K562 (cell line): ENCODE measurements at regions not wholly inside any gene's neighbourhood (a gene's known extent, or its start where the extent isn't known, plus 50 kb on each side); places are given as distances from the start of the nearest gene placed in this dataset.

ENCODE experiments used
- ATF7 ChIP-seq: fragments of 450-650 bp; IDR thresholded peaks from 2 replicates; pipeline ENCODE4 v1.7.1; 2014; ENCODE audit warnings: mild to moderate bottlenecking, moderate library complexity
- CCNT2 ChIP-seq: IDR thresholded peaks from 2 replicates; pipeline ENCODE4 v1.6.1; 2011; ENCODE audit warnings: borderline replicate concordance, low read depth, mild to moderate bottlenecking, moderate library complexity, mixed read lengths, low read length; ENCODE audit not compliant: insufficient read length; ENCODE audit errors: extremely low read depth
- HNRNPK ChIP-seq: fragments of 200-400 bp; formaldehyde crosslinking; IDR thresholded peaks from one replicate; pipeline ENCODE4 v1.6.1; 2018; ENCODE audit warnings: mild to moderate bottlenecking, low read depth, low read length; ENCODE audit not compliant: poor library complexity, severe bottlenecking
- SNRNP70 ChIP-seq: fragments of 200-400 bp; formaldehyde crosslinking; optimal IDR thresholded peaks from 2 replicates; pipeline ENCODE3; 2017; ENCODE audit warnings: low read depth, low read length
- ZNF274 ChIP-seq: IDR thresholded peaks from 2 replicates; pipeline ENCODE4 v1.6.1; 2011; ENCODE audit warnings: low read depth, mild to moderate bottlenecking, low read length, moderate library complexity, borderline replicate concordance
- ZNF75A ChIP-seq: fragments of 450-650 bp; formaldehyde crosslinking; IDR thresholded peaks from 2 replicates; pipeline ENCODE4 v1.4.0; 2020; ENCODE audit warnings: mild to moderate bottlenecking
- TF ChIP-seq, protein P1 (sequence below): fragments of 250-450 bp; sonication (Bioruptor Pico); IDR thresholded peaks from 2 replicates; pipeline ENCODE4 v1.9.0; 2021; ENCODE audit warnings: mild to moderate bottlenecking
- TF ChIP-seq, protein P2 (sequence below): fragments of 450-650 bp; formaldehyde crosslinking; IDR thresholded peaks from 2 replicates; pipeline ENCODE4 v1.4.0; 2020; ENCODE audit warnings: mild to moderate bottlenecking, moderate library complexity
- TF ChIP-seq, protein P3 (sequence below), 3 experiments: IDR thresholded peaks in 2 of 3; conservative IDR thresholded peaks in 1 of 3; 2 replicates each; pipeline ENCODE4 v1.5.1; 2011 to 2012; ENCODE audit warnings: low read length in 3 of 3, mild to moderate bottlenecking in 3 of 3, control low read depth in 2 of 3, improper control_type of control experiment in 1 of 3, inconsistent platforms in 1 of 3, low read depth in 1 of 3, mixed read lengths in 1 of 3, moderate library complexity in 1 of 3; ENCODE audit not compliant: insufficient read depth in 2 of 3
- TF ChIP-seq, protein P4 (sequence below): fragments of 250-450 bp; sonication (Bioruptor Pico); IDR thresholded peaks from 2 replicates; pipeline ENCODE4 v1.5.0; 2020; ENCODE audit warnings: mild to moderate bottlenecking
- TF ChIP-seq, protein P5 (sequence below): sonication (generic); formaldehyde crosslinking; IDR thresholded peaks from 2 replicates; pipeline ENCODE4 v1.8.0; 2022; ENCODE audit warnings: mild to moderate bottlenecking, missing genetic modification reagents

DNA sequence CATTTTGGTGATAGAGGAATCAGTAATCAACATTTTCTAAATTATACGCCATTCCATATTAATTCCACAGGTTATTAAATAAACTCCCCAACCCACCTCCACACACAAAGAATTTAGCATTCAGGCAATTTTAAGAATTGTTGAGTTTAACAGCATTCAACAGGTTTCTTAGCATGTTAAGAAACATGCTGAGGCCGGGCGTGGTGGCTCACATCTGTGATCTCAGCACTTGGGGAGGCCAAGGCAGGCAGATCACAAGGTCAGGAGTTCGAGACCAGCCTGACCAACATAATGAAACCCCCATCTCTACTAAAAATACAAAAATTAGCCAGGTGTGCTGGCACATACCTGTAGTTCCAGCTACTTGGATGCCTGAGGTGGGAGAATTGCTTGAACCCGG, 64.0 kb upstream of the PHACTR2 start:
- TF ChIP-seq ATF7 (no peak), CCNT2 (no peak), SNRNP70 (no peak), ZNF274 (no peak), ZNF75A (no peak), HNRNPK (no peak)
- TF ChIP-seq, protein P1, sequence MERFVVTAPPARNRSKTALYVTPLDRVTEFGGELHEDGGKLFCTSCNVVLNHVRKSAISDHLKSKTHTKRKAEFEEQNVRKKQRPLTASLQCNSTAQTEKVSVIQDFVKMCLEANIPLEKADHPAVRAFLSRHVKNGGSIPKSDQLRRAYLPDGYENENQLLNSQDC, result no peak
- TF ChIP-seq, protein P2, sequence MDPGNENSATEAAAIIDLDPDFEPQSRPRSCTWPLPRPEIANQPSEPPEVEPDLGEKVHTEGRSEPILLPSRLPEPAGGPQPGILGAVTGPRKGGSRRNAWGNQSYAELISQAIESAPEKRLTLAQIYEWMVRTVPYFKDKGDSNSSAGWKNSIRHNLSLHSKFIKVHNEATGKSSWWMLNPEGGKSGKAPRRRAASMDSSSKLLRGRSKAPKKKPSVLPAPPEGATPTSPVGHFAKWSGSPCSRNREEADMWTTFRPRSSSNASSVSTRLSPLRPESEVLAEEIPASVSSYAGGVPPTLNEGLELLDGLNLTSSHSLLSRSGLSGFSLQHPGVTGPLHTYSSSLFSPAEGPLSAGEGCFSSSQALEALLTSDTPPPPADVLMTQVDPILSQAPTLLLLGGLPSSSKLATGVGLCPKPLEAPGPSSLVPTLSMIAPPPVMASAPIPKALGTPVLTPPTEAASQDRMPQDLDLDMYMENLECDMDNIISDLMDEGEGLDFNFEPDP (CRISPR knock-in tag), result no peak
- TF ChIP-seq, protein P3, sequence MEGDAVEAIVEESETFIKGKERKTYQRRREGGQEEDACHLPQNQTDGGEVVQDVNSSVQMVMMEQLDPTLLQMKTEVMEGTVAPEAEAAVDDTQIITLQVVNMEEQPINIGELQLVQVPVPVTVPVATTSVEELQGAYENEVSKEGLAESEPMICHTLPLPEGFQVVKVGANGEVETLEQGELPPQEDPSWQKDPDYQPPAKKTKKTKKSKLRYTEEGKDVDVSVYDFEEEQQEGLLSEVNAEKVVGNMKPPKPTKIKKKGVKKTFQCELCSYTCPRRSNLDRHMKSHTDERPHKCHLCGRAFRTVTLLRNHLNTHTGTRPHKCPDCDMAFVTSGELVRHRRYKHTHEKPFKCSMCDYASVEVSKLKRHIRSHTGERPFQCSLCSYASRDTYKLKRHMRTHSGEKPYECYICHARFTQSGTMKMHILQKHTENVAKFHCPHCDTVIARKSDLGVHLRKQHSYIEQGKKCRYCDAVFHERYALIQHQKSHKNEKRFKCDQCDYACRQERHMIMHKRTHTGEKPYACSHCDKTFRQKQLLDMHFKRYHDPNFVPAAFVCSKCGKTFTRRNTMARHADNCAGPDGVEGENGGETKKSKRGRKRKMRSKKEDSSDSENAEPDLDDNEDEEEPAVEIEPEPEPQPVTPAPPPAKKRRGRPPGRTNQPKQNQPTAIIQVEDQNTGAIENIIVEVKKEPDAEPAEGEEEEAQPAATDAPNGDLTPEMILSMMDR (IDR thresholded peaks at IDR 0.05 in 2 of 3, conservative IDR thresholded peaks at IDR 0.05 in 1 of 3; ENCODE audit: insufficient read depth in 2 of 3, low read depth in 1 of 3, low read length in 3 of 3), result no peak
- TF ChIP-seq, protein P4, sequence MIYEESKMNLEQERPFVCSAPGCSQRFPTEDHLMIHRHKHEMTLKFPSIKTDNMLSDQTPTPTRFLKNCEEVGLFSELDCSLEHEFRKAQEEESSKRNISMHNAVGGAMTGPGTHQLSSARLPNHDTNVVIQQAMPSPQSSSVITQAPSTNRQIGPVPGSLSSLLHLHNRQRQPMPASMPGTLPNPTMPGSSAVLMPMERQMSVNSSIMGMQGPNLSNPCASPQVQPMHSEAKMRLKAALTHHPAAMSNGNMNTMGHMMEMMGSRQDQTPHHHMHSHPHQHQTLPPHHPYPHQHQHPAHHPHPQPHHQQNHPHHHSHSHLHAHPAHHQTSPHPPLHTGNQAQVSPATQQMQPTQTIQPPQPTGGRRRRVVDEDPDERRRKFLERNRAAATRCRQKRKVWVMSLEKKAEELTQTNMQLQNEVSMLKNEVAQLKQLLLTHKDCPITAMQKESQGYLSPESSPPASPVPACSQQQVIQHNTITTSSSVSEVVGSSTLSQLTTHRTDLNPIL (CRISPR knock-in tag), result no peak
- TF ChIP-seq, protein P5, sequence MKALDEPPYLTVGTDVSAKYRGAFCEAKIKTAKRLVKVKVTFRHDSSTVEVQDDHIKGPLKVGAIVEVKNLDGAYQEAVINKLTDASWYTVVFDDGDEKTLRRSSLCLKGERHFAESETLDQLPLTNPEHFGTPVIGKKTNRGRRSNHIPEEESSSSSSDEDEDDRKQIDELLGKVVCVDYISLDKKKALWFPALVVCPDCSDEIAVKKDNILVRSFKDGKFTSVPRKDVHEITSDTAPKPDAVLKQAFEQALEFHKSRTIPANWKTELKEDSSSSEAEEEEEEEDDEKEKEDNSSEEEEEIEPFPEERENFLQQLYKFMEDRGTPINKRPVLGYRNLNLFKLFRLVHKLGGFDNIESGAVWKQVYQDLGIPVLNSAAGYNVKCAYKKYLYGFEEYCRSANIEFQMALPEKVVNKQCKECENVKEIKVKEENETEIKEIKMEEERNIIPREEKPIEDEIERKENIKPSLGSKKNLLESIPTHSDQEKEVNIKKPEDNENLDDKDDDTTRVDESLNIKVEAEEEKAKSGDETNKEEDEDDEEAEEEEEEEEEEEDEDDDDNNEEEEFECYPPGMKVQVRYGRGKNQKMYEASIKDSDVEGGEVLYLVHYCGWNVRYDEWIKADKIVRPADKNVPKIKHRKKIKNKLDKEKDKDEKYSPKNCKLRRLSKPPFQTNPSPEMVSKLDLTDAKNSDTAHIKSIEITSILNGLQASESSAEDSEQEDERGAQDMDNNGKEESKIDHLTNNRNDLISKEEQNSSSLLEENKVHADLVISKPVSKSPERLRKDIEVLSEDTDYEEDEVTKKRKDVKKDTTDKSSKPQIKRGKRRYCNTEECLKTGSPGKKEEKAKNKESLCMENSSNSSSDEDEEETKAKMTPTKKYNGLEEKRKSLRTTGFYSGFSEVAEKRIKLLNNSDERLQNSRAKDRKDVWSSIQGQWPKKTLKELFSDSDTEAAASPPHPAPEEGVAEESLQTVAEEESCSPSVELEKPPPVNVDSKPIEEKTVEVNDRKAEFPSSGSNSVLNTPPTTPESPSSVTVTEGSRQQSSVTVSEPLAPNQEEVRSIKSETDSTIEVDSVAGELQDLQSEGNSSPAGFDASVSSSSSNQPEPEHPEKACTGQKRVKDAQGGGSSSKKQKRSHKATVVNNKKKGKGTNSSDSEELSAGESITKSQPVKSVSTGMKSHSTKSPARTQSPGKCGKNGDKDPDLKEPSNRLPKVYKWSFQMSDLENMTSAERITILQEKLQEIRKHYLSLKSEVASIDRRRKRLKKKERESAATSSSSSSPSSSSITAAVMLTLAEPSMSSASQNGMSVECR, result no peak
